ENCODE measurements at regions not wholly inside any gene's neighbourhood (a gene's known extent, or its start where the extent isn't known, plus 50 kb on each side); places are given as distances from the start of the nearest gene placed in this dataset.

- Histone ChIP-seq H3K23ac (ENCODE audit: insufficient read length, low read depth, low read length) (no peak overlapping the region), H2BK12ac (ENCODE audit: insufficient read length, low read depth, low read length) (no peak overlapping the region), H2AK5ac (ENCODE audit: insufficient read length, low read length) (no peak overlapping the region), H3K23me2 (ENCODE audit: insufficient read length, low read depth, low read length, poor library complexity, severe bottlenecking) (peaks cover 7% of the 10 kb centered on the region), H4K20me1 (ENCODE audit: control insufficient read depth, insufficient read depth, insufficient read length) (no peaks in the 10 kb centered on the region), H3K18ac (ENCODE audit: insufficient read length, low read depth, low read length) (peak overlapping the region; percentile 57), H4K8ac (replicated peaks; ENCODE audit: insufficient read length, low read depth, low read length) (no peak overlapping the region), H4K5ac (ENCODE audit: insufficient read length, low read depth, low read length) (no peak overlapping the region), H3T11ph (ENCODE audit: low read length) (no peak overlapping the region), H3K14ac (ENCODE audit: insufficient read depth, low read length) (peak overlapping the region; percentile 78; the same call in 1 of the 2 replicates), H3K4me1 (ENCODE audit: insufficient read depth, low read length) (0 out of 2 replicates have a peak, but pooled peaks cover 2% of the 10 kb centered on the region), H3K27ac (ENCODE audit: insufficient read length, low read depth, low read length) (no peak overlapping the region), H2BK20ac (ENCODE audit: low read depth, low read length, poor library complexity, severe bottlenecking) (no peak overlapping the region), H3K9ac (ENCODE audit: extremely low read depth, insufficient read length, low read length) (peak overlapping the region; percentile 17), H3K56ac (ENCODE audit: insufficient read length, low read depth, low read length) (no peak overlapping the region), H3K79me2 (ENCODE audit: insufficient read depth, low read length) (no peaks in the 10 kb centered on the region), H2BK15ac (ENCODE audit: low read depth, low read length) (no peak overlapping the region), H2BK120ac (ENCODE audit: low read depth, low read length, poor library complexity, severe bottlenecking) (no peak overlapping the region), H4K91ac (ENCODE audit: insufficient read length, low read depth, low read length) (no peak overlapping the region), H3K27me3 (ENCODE audit: insufficient read depth, low read length) (no peaks in the 10 kb centered on the region; the same call in 1 of the 2 replicates), H3K4ac (ENCODE audit: low read depth, low read length) (no peak overlapping the region), H3K4me2 (ENCODE audit: insufficient read depth, insufficient read length, low read length) (peak overlapping the region; percentile 89), H3K9me3 (ENCODE audit: control insufficient read depth, low read depth, low read length) (no peaks in the 10 kb centered on the region), H2AFZ (ENCODE audit: low read length) (peak overlapping the region; percentile 75), H2BK5ac (ENCODE audit: insufficient read length, low read length) (no peak overlapping the region), H3K79me1 (ENCODE audit: insufficient read depth, low read depth, low read length, poor library complexity, severe bottlenecking) (no peaks in the 10 kb centered on the region)
- TF ChIP-seq CTCF (conservative IDR thresholded peaks at IDR 0.05) = no peak
- peaks cover 22 to 26% of the 10 kb centered on the region in 2 experiments for H3K4me1 Mint-ChIP-seq
- H3K36me3 Mint-ChIP-seq (ENCODE audit: insufficient read depth in 1 of 3, low read depth in 3 of 3) = no peaks in the 10 kb centered on the region; a peak in 1 of 7 replicates
- H3K27me3 Mint-ChIP-seq (ENCODE audit: low read depth) = peaks cover 50% of the 10 kb centered on the region
- H3K9me3 Mint-ChIP-seq = peaks cover 10 to 11% of the 10 kb centered on the region in 2 experiments; a peak in 4 of 5 replicates
- DNase-seq = peak; percentile 87
- peak overlapping the region; percentile 72 to 81 for H3K4me3 Mint-ChIP-seq
- no peak overlapping the region; a peak in 2 of 7 replicates for H3K27ac Mint-ChIP-seq
- WGBS (ENCODE audit: extremely low coverage, insufficient read length, low lambda C conversion rate) = no CpG with 5 or more reads among the region's 54 CpGs
Measured at GRCh38 chr1:47532921-47533792, 95.3 kb downstream of the FOXD2 start.

Measured in H9 (cell line).